Ishikawa (cell line): ENCODE measurements at regions not wholly inside any gene's neighbourhood (a gene's known extent, or its start where the extent isn't known, plus 50 kb on each side); places are given as distances from the start of the nearest gene placed in this dataset.

Source experiments
- CEBPB ChIP-seq: IDR thresholded peaks from 2 replicates; pipeline ENCODE4 v1.6.1; 2012
- CREB1 ChIP-seq: IDR thresholded peaks from 2 replicates; pipeline ENCODE4 v1.6.1; 2012; ENCODE audit warnings: low read depth
- EGR1 ChIP-seq: IDR thresholded peaks from 2 replicates; pipeline ENCODE4 v1.6.1; 2012
- EP300 ChIP-seq: IDR thresholded peaks from 2 replicates; pipeline ENCODE4 v1.6.1; 2012; ENCODE audit warnings: borderline replicate concordance
- FOXM1 ChIP-seq: IDR thresholded peaks from 2 replicates; pipeline ENCODE4 v1.6.1; 2012; ENCODE audit warnings: low read depth, borderline replicate concordance
- NFIC ChIP-seq: IDR thresholded peaks from 2 replicates; pipeline ENCODE4 v1.6.1; 2012
- RAD21 ChIP-seq: IDR thresholded peaks from 2 replicates; pipeline ENCODE4 v1.6.1; 2012; ENCODE audit warnings: low read depth
- TAF1 ChIP-seq: IDR thresholded peaks from 2 replicates; pipeline ENCODE4 v1.6.1; 2012; ENCODE audit warnings: low read depth, mild to moderate bottlenecking
- TCF12 ChIP-seq: IDR thresholded peaks from 2 replicates; pipeline ENCODE4 v1.6.1; 2012; ENCODE audit warnings: low read depth
- TEAD4 ChIP-seq: IDR thresholded peaks from 2 replicates; pipeline ENCODE4 v1.6.1; 2012
- USF1 ChIP-seq: IDR thresholded peaks from 2 replicates; pipeline ENCODE4 v1.6.1; 2012
- YY1 ChIP-seq: IDR thresholded peaks from 2 replicates; pipeline ENCODE4 v1.6.1; 2012; ENCODE audit warnings: low read depth
- ZBTB7A ChIP-seq: IDR thresholded peaks from 2 replicates; pipeline ENCODE4 v1.6.1; 2012; ENCODE audit warnings: low read depth
- TF ChIP-seq, protein P1 (sequence below): IDR thresholded peaks from 2 replicates; pipeline ENCODE4 v1.6.1; 2012
- TF ChIP-seq, protein P2 (sequence below): IDR thresholded peaks from 2 replicates; pipeline ENCODE4 v1.6.1; 2012; ENCODE audit warnings: low read depth, mild to moderate bottlenecking

DNA sequence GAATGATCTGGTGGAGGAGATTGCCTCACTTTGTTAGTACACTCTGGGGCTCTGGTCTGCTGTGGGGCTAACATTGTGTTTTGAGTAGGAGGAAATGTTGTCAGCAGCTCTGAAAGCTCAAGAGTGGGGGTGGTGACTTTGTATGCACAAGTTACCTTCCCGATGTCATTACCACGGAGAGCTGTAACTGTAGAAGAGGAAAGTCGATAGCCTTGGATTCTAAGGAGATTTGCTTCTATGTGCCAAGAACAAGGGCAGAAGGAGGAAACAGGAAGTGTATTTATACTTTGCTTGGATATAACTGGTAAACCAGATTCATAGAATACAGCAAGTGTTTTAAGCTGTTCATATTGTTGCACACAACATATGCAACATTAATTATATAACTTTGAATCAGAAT lies 196.1 kb downstream of the AMY1C start:
- TF ChIP-seq USF1, result no peak
- TF ChIP-seq FOXM1, result no peak
- TF ChIP-seq YY1, result no peak
- TF ChIP-seq, protein P1, sequence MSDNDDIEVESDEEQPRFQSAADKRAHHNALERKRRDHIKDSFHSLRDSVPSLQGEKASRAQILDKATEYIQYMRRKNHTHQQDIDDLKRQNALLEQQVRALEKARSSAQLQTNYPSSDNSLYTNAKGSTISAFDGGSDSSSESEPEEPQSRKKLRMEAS, result no peak

GRCh38 chr1:103948526-103948925 lies 198.8 kb downstream of the AMY1C start:
- TF ChIP-seq RAD21, result peak; percentile 58
- no peak for TF ChIP-seq YY1

GRCh38 chr1:103949779-103950178 lies 200.1 kb downstream of the AMY1C start:
- TF ChIP-seq TEAD4, result no peak

DNA sequence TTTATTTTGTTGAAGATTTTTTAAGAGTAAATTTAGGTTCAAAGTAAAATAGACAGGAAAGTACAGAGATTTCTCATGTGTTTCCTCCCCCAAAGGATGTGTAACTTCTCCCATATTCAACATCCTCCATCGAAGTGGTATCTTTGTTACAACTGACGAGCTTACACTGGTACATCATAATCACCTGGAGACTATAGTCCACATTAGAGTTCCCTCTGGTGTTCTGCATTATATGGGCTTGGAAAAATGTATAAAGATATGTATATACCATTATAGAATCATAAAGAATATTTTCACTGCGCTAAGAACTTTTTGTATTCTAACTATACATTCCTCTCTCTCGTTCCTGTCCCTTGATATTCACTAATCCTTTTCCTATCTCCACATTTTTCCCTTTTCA lies 203.7 kb downstream of the AMY1C start:
- TF ChIP-seq USF1, result no peak

DNA sequence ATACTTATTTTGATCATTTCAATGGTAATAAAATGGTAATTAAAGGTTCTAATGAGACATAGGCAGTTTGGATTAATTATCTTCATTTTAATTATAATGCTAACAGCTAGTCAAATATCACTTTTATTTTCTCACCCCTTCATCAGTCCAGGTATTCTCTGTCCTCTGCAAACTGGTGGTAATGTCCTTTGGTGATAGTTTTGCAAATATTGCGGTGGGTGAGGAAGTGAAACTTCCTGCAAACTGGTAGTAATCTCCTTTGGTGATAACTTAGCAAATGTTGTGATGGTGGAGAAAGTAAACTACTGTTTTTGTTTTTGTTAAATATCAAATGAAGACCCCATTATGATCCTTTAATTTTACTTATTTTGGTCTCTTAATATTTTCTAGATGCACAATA lies 209.0 kb downstream of the AMY1C start:
- TF ChIP-seq ZBTB7A (no peak), YY1 (no peak), USF1 (no peak), TEAD4 (no peak), NFIC (no peak), RAD21 (no peak), TAF1 (no peak), FOXM1 (no peak), EP300 (no peak), CREB1 (no peak), CEBPB (no peak), TCF12 (no peak), EGR1 (no peak)
- TF ChIP-seq, protein P2, sequence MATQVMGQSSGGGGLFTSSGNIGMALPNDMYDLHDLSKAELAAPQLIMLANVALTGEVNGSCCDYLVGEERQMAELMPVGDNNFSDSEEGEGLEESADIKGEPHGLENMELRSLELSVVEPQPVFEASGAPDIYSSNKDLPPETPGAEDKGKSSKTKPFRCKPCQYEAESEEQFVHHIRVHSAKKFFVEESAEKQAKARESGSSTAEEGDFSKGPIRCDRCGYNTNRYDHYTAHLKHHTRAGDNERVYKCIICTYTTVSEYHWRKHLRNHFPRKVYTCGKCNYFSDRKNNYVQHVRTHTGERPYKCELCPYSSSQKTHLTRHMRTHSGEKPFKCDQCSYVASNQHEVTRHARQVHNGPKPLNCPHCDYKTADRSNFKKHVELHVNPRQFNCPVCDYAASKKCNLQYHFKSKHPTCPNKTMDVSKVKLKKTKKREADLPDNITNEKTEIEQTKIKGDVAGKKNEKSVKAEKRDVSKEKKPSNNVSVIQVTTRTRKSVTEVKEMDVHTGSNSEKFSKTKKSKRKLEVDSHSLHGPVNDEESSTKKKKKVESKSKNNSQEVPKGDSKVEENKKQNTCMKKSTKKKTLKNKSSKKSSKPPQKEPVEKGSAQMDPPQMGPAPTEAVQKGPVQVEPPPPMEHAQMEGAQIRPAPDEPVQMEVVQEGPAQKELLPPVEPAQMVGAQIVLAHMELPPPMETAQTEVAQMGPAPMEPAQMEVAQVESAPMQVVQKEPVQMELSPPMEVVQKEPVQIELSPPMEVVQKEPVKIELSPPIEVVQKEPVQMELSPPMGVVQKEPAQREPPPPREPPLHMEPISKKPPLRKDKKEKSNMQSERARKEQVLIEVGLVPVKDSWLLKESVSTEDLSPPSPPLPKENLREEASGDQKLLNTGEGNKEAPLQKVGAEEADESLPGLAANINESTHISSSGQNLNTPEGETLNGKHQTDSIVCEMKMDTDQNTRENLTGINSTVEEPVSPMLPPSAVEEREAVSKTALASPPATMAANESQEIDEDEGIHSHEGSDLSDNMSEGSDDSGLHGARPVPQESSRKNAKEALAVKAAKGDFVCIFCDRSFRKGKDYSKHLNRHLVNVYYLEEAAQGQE, result no peak
- TF ChIP-seq, protein P1, result no peak

DNA sequence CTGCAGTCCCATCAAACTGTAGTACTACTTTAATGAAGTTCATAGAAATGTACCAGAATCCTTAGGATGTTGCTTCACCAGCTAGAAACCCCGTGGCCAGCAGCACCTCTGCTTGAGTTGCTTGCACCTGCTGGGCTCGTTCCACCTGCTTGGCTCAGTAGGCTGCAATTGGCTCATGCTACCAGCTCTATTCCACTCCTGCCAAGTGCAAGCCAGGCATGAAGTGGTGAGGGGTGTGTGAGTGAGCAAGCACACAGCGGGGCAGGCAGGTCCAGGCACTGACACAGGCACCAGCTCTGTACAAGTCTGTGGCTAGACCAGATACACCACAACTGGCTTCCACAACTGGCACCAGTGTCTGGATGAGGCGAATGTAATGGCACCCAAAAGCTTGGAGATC lies 209.9 kb downstream of the AMY1C start:
- TF ChIP-seq NFIC (peak; percentile 69), FOXM1 (no peak), EP300 (peak; percentile 47; the same call in 1 of the 2 replicates), CREB1 (no peak), TCF12 (no peak), CEBPB (peak; percentile 9; the same call in 1 of the 2 replicates), ZBTB7A (no peak), USF1 (no peak)
- TF ChIP-seq, protein P1, result no peak

- TF ChIP-seq ZBTB7A, result no peak
- no peak for TF ChIP-seq CEBPB
- no peak for TF ChIP-seq EGR1
- TF ChIP-seq RAD21, result no peak
- no peak for TF ChIP-seq YY1
- TF ChIP-seq FOXM1, result no peak
- TF ChIP-seq EP300, result no peak
- TF ChIP-seq, protein P2, result no peak
- no peak for TF ChIP-seq USF1
- no peak for TF ChIP-seq TAF1
- no peak for TF ChIP-seq NFIC
- TF ChIP-seq, protein P1, result no peak
- no peak for TF ChIP-seq TEAD4
- TF ChIP-seq TCF12, result no peak
- no peak for TF ChIP-seq CREB1
These were observed 210.3 kb downstream of the AMY1C start for GRCh38 chr1:103960045-103960444.
